AG10803 (cell line): ENCODE measurements at regions not wholly inside any gene's neighbourhood (a gene's known extent, or its start where the extent isn't known, plus 50 kb on each side); places are given as distances from the start of the nearest gene placed in this dataset.

Source experiments
- DNase-seq: peaks from one replicate; pipeline ENCODE4 v3.0.0; 2010; ENCODE audit warnings: low read depth
- H3K4me3 ChIP-seq: 2 replicates; pipeline ENCODE4 v1.5.1; 2011; ENCODE audit warnings: mild to moderate bottlenecking, low read length, control low read depth
- TF ChIP-seq, protein P1 (sequence below): conservative IDR thresholded peaks from 2 replicates; pipeline ENCODE4 v1.5.1; 2011; ENCODE audit warnings: mild to moderate bottlenecking, low read length, control low read depth, inconsistent platforms

- DNase-seq, result no peak
- TF ChIP-seq, protein P1, sequence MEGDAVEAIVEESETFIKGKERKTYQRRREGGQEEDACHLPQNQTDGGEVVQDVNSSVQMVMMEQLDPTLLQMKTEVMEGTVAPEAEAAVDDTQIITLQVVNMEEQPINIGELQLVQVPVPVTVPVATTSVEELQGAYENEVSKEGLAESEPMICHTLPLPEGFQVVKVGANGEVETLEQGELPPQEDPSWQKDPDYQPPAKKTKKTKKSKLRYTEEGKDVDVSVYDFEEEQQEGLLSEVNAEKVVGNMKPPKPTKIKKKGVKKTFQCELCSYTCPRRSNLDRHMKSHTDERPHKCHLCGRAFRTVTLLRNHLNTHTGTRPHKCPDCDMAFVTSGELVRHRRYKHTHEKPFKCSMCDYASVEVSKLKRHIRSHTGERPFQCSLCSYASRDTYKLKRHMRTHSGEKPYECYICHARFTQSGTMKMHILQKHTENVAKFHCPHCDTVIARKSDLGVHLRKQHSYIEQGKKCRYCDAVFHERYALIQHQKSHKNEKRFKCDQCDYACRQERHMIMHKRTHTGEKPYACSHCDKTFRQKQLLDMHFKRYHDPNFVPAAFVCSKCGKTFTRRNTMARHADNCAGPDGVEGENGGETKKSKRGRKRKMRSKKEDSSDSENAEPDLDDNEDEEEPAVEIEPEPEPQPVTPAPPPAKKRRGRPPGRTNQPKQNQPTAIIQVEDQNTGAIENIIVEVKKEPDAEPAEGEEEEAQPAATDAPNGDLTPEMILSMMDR, result no peak
- H3K4me3 ChIP-seq, result no peak overlapping the region
These were observed 157.8 kb downstream of the COPS8 start for GRCh38 chr2:237243487-237243886.

DNA sequence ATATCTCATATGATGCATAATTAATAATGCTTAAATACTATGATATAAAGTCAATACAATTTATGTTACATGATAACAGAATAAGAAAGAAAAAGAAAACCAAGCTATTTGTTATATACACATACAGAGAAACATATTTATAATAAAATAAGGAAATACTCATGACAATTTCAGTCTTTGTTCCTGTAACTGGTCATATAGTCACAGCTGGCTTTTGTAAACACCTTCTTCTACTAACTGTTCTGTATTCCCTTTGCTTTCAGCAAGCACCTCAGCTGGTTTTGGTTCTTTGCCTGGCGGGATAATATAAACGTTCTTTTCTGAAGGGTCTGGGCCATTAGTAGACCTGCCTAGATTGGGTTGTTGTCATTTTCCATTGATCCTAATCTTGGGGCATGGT lies 158.5 kb downstream of the COPS8 start:
- TF ChIP-seq, protein P1, result no peak
- H3K4me3 ChIP-seq, result no peak overlapping the region
- no peak for DNase-seq

DNA sequence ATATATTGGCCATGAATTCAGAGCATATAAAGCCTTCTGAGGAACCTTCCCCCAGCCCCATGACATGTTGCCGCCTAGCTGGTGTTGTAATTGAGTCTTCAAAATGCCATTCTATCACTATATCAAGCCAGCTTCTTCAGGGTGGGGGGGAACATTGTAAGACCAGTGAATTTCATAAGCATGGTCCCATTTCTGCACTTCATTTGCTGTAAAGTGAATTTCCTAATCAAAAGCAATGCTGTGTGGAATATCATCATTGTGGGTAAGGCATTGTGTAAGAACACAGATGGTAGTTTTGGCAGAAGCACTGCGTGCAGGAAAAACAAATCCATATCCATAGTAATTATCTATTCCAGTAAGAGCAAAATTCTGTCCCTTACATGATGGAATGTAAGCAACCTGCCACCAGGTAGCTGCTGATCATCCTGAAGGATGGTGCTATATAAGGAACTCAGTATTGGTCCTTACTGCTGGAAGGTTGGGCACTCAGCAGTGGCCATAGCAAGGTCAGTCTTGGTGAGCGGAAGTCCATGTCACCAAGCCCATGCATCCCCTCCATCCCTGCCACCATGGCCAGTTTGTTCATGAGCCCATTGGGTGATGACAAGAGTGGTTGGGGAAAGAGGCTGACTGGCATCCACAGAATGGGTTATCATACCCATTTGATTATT lies 159.4 kb downstream of the COPS8 start:
- DNase-seq, result peak; percentile 99
- TF ChIP-seq, protein P1, result no peak
- no peak overlapping the region for H3K4me3 ChIP-seq

DNA sequence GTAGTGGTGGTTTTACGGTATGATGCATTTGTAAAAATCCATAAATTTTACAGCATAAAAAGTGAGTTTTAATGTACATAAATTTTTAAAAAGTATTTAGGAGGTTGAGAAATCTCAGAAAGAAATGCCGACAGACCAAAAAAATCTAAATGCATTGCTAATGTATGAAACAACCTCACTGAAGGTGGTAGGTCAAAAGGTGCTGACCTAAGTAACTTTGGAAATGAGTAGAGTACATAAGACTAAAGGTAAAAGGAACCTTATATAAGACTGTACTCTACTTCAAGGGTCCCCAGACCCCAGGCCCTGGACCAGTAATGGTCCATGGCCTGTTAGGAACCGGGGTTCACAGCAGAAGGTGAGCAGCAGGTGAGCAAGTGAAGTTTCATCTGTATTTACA lies 163.4 kb downstream of the COL6A3 start:
- TF ChIP-seq, protein P1, result no peak
- no peak for DNase-seq
- H3K4me3 ChIP-seq, result no peak overlapping the region

GRCh38 chr2:237251986-237252385 lies 162.0 kb downstream of the COL6A3 start:
- DNase-seq, result no peak
- TF ChIP-seq, protein P1, result no peak
- H3K4me3 ChIP-seq, result no peak overlapping the region

GRCh38 chr2:237253046-237253702 lies 160.8 kb downstream of the COL6A3 start:
- TF ChIP-seq, protein P1, result no peak
- no peak overlapping the region for H3K4me3 ChIP-seq
- DNase-seq, result peak; percentile 61

- H3K4me3 ChIP-seq, result no peak overlapping the region
- peak; percentile 98 for DNase-seq
- TF ChIP-seq, protein P1, result no peak
These were observed 159.5 kb downstream of the COL6A3 start for GRCh38 chr2:237254369-237254861.
